GM19372 (cell line): ENCODE measurements at regions not wholly inside any gene's neighbourhood (a gene's known extent, or its start where the extent isn't known, plus 50 kb on each side); places are given as distances from the start of the nearest gene placed in this dataset.

Experiments used
- ATAC-seq: cut with Tn5 transposase; IDR thresholded peaks from one replicate; pipeline ENCODE4 v1.9.1; 2021; ENCODE audit warnings: mild to moderate bottlenecking, low read depth, moderate library complexity; ENCODE audit not compliant: unreplicated experiment

DNA sequence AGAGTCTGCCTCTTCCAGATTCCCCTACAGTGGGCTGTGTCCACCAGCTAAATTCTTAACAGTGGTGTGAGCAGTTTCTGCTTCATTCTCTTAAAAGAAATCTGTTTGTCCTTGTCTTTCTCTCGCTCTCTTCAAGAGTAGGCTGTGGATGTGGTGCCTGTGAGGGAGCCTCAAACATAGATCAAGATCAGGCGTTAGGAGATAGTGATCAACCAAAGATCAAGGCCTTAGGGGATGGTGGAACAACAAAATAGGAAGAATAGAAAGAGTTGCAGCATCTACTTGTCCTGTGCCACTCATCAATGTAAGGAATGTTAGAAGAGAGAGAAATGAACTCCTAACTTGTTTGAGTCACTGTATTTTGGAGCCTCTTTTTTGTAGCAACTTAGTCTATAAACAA is 144.2 kb downstream of the AASDH start:
- ATAC-seq: no peak

DNA sequence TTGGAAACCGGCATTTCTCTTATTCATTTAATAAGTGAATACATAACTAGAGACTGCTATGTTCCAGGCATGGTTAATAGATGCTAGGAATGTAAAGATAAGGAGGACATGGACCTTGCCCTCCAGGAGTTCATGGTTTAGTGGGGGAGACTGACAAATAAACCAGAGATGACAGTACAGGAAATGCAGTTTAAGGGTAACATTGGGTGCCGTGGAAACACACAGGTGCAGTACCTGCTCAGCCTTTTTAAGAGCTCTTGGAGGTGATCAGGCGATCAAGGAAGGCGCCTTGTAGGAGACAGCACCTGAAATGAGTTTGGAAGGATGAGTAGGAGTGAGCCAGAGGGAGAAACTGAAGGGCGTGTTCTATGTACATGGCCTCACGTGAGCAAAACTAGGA is 145.8 kb downstream of the AASDH start:
- ATAC-seq: no peak

DNA sequence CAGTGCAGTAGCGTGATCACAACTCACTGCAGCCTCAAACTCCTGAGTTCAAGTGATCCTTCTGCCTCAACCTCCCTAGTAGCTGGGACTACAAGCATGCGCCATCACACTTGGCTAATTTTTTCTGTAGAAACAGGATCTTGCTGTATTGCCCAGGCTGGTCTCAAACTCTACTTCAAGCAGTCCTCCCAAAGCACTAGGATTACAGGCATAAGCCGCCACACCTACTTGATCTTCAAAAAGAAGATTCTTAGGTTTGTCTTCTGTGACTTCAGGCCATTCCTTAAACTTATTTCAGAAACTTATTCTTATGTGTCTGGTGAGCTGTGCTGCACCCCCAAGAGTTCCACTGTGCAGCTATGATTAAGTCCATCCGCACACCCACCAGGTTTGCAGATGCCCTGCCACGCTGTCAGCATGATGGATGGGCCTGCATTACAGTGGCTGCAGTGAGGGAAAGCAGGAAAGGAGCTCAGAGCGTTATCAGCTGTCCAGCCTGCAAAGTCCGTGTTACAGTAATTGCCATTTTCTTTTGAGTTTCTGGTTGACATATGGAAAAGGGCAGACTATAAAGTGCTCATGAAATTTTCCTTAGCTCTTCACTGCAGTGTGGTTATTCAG is 146.6 kb downstream of the AASDH start:
- no peak for ATAC-seq

DNA sequence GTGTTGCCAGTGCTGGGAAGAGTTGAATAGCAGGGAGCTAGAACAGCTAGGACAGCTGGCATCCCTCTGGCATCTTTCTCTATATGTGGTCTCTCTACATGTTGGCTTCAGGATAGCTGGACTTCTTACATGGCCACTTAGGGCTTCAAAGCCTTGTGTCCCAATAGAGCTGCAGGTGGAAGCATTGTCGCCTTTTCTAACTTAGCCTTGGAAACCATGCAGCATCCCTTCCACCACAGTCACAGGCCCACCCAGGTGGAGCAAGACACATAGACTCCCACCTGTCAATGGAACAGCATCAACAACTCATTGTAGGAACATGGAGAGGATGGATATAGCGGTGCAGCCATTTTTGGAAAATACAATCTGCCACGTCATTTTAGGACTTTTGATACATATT is 149.0 kb downstream of the AASDH start:
- no peak for ATAC-seq

DNA sequence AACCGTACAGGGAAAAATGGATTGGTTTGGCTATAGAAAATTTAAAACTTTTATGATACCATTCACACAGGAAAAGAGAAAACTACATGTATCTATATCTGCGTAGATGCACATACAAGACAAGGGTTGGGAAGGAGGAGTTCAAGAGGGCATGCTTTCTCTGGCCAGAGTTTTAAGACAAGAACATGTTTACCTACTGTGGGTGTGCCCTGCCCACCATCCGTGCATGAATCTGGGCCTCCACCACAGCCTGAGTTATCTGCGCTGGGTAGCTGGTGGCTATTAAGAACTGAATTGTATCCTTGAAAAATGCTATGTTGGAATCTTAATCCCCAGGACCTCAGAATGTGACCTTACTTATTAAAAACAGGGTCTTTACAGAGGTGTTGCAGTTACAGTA is 151.6 kb downstream of the AASDH start:
- ATAC-seq: no peak

DNA sequence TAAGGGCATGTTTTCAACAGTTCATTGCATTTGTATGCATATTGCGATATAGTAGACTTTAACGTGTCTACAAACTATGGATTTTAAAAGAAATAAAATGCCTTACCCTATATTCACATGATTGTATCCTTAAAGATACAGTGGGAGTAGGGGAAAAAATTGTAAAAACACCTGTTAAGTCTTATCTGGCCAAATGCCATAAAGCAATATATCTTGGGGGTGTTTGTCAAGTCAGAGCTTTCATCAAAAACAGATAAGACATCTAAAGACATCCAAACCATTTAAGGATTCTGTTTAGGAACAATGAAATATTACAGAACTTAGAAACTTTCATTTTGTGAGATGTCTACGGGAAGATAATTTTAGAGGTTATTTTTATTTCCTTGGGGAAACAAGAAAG is 152.3 kb downstream of the AASDH start:
- no peak for ATAC-seq

DNA sequence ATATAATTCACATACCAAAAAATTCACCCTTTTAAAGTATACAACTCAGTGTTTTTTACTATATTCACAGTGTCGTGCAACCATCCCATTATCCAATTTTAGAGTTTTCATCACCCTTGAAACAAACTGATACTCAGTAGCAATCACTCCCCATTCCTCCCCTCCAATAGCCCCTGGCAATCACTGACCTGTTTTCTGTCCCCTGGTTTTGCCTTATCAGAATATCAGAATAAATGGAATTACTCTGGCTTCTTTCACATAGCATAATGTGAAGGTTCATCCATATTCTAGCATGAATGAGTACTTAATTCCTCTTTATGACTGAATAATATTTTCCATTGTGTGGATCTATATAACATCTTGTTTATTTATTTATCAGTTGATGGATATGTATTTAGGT is 153.2 kb downstream of the AASDH start:
- ATAC-seq: no peak

DNA sequence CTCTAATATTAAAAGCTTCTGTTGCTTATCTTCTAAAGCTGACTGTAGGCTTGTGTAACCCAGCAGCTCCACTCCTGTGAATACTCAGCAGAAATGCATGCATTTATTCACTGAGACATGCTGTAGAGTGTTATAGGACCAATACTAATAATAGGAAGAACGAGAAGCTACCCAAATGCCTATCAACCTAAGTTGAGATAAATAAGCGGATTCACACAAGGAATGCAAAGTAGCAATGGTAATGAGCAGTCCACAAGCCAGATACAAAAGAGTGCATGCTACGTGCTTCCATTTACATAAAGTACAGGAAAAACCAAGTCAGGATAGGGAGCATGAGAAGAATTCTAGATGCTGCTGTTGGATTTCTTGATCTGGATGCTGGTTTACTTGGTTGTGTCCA is 155.9 kb downstream of the AASDH start:
- no peak for ATAC-seq

DNA sequence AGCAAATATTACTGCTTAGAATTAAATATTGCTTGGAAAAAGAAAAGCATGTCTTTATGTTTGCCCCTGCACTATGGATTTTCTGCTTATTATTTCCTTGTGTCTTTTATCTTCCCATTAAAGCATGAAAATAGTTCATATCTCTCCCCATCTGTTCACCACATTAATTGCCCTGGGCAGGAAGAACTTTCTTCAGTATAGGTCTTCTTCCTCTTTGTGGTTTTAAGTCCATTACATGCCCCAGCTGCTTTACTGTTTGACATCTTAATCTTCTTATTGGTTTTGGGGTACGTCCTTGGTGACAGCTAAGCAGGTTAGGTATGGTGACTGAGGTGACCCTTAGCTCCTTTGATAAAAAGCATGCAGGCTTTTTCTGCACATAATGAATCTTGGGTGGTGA is 157.3 kb downstream of the AASDH start:
- no peak for ATAC-seq

DNA sequence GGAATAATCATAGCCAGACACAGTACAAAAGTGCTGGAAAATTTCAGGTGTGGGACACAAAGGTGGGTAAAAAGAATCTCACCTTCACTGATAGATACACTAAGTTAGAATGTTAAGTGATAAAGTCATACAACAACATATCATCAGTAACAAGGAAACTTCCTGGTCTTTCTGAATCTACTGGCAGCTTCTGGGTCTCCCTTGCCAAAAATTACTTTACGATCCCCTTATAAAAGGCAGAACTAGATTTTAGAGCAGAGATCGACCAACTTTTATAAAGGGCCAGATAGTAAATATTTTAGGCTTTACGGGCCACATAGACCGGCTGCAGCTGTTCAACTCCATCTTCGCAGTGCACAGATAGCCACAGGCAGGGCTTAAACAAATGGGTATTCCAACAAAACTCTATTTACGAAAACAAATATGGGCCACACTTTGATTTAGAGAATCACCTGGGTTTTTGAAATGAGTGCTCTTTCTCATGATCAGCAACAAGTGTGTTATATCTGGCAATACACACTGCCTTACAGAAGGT is 159.9 kb downstream of the AASDH start:
- no peak for ATAC-seq

DNA sequence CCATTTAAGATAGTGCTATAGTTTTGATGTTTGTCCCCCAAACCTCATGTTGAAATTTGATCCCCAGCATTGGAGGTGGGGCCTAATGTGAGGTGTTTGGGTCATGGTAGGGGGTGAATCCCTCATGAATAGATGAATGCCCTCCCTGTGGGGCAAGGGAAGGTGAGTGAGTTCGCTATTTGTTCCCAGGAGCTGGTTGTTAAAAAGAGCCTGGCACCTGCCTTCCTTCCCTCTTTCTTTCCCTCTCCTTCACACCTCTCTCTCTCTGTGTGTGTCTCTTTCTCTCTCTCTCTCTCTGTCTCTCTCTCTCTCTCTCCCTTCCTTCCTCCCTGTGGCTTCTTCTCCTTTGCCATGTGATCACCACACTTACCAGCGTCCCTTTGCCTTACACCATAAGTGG is 160.7 kb downstream of the AASDH start:
- no peak for ATAC-seq

DNA sequence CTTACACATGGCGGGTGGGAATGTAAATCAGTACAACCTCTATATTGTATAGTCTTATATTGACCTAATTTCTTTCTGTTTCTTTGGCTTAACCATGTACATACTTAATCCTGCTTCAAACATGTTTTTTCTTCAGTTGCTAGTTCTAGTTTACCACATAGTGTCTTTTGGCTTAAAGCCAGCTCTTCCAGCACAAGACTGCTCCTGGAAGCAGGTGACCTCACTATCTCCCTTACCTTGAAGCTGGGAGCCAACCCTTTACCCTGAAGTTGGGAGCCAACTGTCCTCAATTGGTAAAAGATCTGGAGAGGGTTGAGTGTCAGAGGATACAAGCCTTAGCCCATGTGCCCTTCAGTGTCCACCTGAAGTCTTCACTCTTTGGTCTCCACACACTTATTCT is 162.7 kb downstream of the AASDH start:
- no peak for ATAC-seq

DNA sequence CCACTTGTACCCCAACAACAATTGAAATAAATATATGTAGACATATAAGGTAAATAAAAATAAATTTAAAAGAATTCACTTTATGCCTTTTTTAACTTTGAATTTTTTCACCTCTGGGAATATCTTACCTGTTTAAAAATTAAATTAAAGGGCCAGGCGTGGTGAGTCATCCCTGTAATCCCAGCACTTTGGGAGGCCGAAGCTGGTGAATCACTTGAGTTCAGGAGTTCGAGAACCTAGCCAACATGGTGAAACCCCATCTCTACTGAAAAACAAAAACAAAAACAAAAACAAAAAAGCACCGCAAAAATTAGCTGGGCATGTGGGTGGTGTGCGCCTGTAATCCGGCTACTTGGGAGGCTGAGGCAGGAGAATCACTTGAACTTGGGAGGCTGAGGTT is 164.8 kb downstream of the AASDH start:
- ATAC-seq: no peak

DNA sequence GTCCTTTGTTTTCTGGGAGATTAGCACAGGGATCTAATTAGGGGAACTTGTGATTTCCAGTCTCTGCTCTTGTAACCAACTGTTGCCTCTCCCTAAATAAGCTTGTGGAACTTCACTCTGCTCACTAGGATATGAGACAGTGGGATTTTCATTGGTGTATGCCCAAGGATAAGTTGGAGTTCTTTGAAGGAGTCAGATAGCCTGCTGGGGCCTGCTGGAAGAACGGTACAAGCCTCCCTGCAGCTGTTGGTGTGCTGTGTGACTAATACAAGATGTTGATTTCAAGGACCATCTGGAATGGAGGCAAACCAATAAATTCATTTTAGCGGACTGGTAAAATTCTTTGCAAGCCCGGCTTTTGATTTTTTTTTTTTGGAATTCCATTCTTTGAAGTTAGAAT is 167.0 kb downstream of the AASDH start:
- no peak for ATAC-seq

DNA sequence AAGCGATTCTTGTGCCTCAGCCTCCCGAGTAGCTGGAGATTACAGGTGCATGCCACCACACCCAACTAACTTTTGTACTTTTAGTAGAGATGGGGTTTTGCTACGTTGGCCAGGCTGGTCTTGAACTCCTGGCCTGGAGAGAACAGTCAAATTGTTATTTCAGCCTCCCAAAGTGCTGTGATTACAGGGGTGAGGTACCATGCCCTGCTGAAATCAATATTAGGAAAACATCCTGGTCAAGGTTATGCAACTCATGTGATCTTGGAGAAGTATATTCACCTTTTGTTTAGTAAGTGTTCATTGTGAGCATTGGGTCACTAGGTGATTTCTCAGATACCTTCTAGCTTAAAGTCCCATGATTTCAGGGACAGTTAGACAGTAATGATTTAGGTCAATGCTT is 167.8 kb downstream of the AASDH start:
- ATAC-seq: no peak

DNA sequence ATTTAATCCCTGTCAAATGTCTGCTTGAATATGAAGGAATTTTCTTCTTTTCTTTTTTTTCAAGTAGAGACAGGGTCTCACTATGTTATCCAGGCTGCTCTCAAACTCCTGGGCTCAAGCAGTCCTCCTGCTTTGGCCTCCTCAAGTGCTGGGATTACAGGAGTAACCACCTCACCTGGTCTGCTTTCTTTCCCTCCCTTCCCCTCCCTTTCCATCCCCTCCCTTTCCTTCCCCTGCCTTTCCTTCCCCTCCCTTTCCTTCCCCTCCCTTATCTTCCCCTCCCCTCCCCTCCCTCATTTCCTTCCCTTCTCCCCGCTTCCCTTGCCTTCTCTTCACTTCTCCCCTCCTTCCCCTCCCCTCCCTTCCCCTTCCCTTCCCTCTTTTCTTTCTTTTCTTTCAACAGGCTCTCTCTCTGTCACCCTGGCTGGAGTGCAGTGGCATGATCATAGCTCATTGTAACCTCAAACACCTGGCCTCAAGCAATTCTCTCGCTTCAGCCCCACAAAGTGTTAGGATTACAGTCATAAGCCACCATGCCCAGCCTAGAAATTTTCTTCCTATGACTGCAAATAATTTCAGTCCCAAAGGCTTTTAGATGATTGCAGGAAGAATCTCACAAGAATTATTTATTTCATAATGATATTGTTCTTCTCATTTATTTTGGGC is 168.9 kb downstream of the AASDH start:
- no peak for ATAC-seq

DNA sequence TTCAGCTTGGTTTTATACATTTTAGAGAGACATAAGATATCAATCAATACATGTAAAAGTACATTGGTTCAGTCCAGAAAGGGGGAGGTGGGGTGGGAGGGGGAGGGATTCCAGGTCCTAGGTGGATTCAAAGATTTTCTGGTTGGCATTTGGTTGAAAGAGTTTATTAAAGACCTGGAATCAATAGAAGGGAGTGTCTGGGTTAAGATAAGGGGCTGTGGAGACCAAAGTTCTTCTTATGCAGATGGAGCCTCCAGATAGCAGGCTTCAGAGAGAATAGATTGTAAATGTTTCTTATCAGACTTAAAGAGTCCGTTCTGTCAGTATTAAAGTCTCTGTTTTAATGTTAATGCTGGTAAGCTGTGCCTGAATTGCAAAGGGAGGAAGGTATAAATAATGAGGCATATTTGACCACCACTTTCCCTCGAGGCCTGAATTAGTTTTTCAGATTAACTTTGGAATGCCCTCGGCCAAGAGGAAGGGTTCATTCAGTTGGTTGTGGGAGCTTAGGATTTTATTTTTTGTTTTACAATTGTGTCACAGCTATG is 169.9 kb downstream of the AASDH start:
- ATAC-seq: no peak

DNA sequence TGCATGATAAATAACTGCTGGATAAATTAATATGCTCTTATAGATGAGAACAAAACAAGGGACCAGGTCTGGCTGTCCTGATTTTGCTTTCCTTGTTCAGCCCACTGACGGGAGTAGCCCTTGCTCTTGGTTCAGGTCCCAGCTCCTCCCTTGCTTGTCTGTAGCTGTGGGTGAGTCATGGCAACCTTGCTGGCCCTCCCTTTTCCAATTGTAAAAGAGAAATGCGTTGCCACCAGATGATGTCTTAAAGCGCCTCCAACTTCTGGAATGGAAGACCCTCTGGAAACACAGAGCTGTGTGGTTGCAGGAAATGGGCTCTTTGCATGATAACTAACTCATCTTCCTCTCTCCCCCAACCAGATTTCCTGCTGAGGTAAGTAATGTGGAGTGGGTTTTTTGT is 171.4 kb downstream of the AASDH start:
- no peak for ATAC-seq

DNA sequence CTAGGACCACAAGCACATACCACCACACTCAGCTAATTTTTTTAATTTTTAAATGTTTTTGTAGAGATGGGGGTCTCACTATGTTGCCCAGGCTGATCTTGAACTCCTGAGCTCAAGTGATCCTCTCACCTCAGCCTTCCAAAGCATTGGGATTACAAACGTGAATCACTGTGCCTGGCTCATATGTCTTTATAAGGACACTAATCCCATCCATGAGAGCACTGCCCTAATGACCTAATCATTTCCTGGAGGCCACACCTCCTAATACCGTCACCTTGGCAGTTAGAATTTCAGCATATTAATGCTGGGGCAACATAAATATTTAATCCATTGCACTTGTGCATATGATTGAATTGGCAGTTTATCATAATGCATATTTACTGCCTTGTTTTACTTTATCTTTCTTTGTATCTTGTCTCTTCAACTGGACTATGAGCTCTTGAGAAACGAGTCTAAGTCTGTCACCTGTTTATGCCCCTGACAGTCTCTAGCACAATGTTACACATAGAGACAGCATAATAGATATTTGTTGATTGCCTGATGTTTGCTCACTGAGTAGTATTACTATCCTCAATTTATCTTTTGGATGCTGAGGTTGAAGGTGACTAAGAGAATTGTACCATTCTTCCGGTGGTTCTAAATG is 172.0 kb downstream of the AASDH start:
- no peak for ATAC-seq

DNA sequence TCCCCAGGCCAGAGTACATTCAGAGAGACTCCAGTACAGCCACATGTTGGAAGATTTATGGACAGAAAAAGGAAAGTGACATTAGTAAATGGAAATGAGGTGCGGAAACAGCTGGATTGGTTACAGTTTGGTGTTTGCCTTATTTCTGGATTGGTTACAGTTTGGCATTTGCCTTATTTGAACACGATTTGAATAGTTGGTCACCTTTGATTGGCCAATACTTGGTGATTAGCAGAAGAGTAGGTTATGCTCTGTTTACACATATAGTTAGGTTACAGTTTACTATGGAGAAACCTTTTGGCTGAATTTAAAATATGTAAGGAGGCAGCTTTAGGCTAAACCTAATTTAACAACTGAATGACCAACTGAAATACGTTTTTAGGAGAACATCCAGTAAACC is 173.7 kb downstream of the AASDH start:
- no peak for ATAC-seq

DNA sequence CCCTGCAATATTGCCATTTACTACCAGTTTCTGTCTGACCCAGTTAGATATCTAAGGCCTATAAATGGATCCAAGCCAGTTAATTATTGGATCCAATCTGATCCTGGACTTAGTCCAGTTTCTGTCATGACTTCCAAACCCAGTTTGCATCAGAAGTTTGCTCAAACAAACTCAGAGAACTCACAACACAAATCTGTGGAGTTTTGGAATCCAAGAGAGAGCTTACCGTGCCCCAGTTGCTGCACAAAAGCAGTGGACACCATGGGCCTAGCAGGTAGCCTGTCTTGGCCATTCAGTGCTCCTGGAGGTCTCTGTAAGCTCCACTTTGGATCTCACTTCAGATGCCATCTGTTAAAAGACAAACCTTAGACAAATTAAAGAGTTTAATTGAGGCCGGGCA is 174.5 kb downstream of the AASDH start:
- ATAC-seq: no peak

DNA sequence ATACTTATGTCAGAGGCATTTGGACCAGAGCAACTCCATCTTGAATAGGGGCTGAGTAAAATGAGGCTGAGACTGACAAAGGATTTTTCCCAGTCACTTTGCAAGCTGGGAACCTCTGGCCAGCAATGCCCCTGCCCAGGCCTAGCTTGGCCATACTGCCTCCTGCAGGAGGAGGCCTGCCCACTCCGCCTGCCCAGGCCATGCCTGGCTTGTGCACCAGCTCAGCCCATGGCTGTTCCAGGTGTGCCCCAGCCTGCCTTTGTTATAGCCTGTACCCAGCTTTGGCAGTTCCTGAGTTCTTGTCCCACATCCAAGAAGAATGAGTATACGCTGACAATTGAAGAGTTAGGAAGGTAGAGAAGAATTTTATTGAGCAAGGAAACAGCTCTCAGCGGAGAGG is 176.1 kb downstream of the AASDH start:
- no peak for ATAC-seq
